NCI-H345 (cell line): ENCODE measurements at regions not wholly inside any gene's neighbourhood (a gene's known extent, or its start where the extent isn't known, plus 50 kb on each side); places are given as distances from the start of the nearest gene placed in this dataset.
A peak's percentile ranks its signal among the peaks of the same experiment; 100 is the strongest.
"Not testable (repeated sequence)": the region's sequence is repeated elsewhere in the genome, so short reads cannot be mapped to it uniquely, and the experiment has no call there.

ENCODE experiments used
- DNase-seq: peaks from one replicate; lab custom pipeline; 2025; lab: John Stamatoyannopoulos, UW

DNA sequence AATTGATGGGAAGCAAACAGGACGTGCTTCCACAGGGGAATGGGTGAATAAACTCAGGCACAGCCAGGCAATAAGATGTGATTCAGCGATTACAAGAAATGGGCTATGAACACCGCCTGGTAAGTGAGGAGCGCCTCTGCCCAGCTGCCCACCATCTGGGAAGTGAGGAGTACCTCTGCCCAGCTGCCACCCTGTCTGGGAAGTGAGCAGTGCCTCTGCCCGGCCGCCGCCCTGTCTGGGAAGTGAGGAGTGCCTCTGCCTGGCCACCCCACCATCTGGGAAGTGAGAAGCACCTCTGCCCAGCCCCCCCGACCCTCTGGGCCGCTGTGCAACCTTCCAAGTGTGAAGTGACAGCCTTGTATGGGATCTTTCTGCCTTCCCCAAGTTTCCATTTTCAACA lies 73.2 kb upstream of the PRR5 start:
- no peak for DNase-seq

- no peak for DNase-seq
These were observed 73.7 kb upstream of the PRR5 start for GRCh38 chr22:44628273-44628672.

- DNase-seq, result no peak
These were observed 74.4 kb upstream of the PRR5 start for GRCh38 chr22:44627521-44628139.

GRCh38 chr22:44625981-44626687 lies 75.9 kb upstream of the PRR5 start:
- DNase-seq, result peak; percentile 62

GRCh38 chr22:44625421-44625760 lies 76.6 kb upstream of the PRR5 start:
- no peak for DNase-seq

DNA sequence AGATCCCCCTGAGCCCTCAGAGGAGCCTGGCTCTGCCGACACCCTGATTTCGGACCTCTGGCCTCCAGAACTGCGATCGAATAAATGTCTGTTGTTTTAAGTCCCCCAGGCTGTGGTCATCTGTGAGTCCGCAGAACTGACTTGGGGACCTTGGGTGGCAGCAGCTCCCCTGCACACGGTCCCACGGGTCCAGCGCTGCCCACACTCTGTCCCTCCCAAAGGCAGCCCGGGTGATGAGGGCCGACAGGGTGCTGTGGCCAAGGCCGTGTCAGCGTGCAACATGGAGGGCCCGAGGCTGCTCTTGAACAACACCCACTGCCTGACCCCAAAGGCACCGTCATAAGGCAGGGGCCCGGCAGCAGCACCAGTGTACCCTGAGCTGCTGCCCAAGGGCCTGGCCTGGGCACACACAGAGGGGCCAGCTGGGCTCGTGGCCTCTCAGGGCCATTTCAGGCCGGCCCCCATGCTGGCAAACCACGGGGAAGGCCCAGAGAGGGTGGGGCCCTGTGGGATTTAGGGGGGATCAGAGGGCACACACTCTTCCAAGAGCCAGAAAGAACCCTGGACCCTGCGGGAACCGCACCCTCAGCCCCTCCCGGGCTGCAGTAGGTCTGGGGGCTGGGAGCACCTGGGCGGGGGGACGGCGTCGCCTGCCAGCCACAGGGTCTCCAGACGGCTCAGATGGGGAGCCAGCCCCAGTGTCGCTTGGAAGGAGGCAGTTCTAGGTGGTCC lies 77.1 kb upstream of the PRR5 start:
- DNase-seq, result no peak

DNA sequence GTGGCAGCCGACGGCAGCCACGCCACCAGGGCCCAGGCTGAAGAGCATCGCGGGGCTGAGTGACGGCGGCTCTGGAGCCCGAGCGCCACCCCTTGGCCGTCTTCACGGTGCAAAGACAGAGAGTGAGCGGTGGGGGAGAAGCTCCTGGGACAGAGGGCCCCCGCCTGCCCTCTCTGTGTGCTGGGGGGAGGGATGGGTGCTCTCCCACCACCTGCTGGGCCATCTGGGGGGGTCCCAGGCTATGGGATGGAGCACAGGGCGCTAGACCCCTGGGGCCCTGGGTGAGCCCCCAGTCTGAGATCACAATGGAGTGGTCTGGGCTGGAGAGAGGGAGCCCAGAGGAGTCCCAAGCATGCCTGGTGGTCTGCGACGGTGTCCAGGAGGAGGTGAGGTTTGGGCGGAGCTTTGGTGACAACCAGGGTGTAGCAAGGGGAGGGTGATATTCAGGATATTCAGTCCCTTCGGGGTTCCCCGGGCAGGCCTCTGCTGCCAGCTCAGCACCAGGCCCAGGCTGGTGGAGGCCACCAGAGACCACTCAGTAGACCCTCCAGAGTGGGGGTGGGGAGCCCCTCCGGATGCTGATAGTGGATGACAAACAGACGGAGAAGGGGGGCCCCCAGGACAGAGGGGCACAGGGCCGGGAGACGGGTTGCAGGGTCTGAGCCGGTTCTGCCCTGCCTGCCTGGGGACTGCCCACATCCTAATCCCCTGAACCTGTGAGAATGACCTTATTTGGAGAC lies 78.1 kb upstream of the PRR5 start:
- DNase-seq, result no peak

- no peak for DNase-seq
These were observed 79.3 kb upstream of the PRR5 start for GRCh38 chr22:44622679-44623078.

DNA sequence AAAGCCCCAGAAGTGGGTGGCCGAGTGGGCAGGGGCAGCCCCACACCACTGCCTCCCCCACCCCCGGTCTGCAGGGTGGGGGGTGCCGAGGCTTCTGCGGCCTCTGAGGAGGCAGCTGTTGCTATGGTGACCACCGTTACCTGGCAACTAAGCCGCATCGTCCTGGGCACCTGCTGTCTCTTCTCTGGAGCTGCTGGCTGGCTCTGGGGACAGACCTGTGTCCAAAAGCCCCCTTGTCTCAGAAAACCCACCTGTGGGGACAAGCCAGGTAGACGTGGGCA lies 79.9 kb upstream of the PRR5 start:
- peak; percentile 25 for DNase-seq

GRCh38 chr22:44621401-44622146 lies 80.4 kb upstream of the PRR5 start:
- DNase-seq, result no peak

- no peak for DNase-seq
These were observed 81.2 kb upstream of the PRR5 start for GRCh38 chr22:44620841-44621257.

- no peak for DNase-seq
These were observed 81.7 kb upstream of the PRR5 start for GRCh38 chr22:44620129-44620840.

DNA sequence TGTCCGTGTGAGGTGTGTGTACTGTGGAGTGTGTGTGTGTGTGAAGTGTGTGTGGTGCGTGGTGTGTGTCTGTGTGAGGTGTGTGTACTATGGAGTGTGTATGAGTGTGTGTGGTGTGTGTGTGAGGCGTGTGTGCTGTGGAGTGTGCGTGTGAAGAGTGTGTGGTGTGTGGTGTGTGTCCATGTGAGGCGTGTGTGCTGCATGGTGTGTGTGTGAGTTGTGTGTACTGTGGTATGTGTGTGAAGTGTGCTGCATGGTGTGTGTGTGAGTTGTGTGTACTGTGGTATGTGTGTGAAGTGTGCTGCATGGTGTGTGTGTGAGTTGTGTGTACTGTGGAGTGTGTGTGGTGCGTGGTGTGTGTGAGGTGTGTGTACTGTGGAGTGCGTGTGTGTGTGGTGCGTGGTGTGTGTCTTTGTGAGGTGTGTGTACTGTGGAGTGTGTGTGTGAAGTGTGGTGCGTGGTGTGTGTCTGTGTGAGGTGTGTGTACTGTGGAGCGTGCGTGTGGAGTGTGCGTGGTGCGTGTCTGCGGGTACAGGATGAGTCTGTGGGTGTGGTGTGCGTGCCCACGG lies 82.4 kb upstream of the PRR5 start:
- DNase-seq, result not testable (repeated sequence)

DNA sequence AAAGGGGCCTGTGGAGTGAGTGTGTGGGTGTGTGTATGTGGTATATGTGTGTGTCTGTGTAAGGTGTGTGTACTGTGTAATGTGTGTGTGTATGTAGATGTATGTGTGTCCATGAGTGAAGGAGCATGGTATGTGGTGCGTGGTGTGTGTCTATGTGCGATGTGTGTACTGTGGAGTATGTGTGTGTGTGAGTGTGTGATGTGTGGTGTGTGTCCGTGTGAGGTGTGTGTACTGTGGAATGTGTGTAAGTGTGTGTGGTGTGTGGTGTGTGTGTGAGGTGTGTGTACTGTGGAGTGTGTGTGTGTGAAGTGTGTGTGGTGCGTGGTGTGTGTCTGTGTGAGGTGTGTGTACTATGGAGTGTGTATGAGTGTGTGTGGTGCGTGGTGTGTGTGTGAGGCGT lies 83.1 kb upstream of the PRR5 start:
- not testable (repeated sequence) for DNase-seq

DNA sequence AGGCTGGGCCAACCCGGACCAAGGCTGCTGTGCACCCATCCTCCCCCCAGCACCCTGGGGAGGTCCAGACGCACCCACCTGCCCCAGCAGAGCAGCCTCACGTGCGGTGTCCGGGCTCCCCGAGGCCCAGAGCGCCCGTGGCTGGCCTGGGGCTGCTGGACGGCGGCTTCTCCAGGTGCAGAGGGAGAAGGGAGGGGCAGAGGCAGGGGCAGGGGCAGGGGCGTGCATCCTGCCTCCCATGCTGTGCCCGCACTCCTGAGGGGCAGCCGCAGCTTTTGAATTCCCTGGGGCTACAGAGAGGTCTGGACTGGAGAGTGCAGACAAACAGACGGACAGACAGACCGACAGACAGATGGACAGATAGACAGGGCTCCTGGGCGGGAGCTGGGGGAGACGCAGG lies 83.6 kb upstream of the PRR5 start:
- no peak for DNase-seq

DNA sequence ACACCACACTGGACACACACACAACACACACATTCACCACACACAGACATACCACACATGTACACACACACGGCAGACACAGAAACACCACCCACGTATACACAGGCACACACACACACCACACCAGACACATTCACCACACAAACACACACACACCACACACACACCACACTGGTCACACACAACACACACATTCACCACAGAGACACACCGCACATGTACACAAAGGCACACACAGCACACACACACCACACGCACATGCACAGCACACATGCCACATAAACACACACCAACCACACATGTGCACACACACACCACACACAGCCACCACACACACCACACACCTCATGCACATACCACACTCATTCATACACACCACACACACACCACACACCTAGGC lies 84.2 kb upstream of the PRR5 start:
- no peak for DNase-seq

DNA sequence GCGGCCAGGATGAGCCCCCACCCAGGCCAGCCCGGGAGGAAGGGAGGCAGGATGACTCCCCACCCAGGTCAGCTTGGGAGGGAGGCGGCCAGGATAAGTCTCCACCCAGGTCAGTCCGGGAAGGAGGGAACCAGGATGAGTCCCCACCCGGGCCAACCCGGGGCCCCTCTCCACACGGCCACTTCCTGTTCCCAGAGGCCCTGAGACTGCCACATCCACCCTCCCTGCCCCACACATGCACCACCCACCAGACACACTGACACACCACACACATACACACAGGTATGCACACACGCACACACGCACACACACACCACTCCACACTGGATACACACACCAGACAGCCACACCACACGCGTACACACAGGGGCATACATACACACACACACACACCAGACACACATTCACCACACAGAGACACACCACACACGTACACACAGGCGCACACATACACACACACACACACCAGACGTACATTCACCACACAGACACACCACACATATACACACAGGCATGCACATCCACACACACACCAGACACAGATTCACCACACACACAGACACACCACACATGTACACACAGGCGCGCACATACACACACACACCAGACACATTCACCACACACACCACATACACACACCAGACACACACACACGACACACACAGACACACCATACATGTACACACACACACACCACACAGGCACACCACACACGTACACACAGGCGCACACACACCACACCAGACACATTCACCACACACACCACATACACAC lies 84.9 kb upstream of the PRR5 start:
- DNase-seq, result no peak

DNA sequence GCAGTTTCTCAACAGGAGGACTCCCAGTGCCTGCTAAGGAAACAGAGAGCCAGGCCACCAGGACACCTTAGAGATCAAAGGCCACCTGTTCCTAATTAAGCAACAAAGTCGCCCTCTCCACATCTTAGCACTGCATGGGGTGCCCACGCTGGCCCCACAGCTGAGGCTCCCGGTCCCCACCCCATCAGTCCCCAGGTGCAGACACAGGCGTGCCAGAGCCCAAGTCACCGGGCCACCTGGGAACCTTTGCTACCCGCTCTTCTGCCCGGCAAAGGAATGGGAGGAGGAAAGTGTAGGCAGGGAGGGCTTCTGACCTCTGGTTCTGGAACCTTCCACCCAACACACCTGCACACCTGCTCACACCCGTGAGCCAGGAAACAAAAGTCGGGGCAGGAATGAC lies 85.5 kb upstream of the PRR5 start:
- DNase-seq, result no peak

DNA sequence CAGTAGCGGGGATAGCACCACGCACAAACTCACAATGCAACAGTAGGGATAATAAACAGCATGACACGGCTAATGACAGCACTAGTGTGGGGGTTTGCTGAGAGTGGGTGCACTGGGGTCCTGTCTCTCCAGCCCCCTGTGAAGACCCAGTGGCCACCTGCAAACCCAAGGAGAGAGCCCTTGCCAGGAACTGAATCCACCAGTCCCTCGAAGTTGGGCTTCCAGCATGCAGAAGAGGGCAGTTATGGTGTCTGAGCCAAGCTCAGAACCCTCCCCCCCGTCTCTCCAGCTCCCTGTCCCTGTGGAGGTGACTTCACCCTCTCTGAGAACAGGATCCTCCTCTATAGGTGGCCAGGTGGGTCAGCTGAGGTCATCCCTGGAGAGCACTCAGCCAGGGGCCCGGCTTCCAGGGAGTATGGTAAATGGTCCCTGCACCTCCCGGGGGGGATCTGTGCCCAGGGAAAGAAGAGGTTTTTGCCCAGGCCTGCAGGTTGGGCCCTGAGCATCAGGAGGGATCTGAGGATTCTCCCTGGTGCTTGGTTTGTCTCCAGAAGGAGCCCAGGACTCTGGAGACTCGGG lies 86.3 kb upstream of the PRR5 start:
- no peak for DNase-seq

DNA sequence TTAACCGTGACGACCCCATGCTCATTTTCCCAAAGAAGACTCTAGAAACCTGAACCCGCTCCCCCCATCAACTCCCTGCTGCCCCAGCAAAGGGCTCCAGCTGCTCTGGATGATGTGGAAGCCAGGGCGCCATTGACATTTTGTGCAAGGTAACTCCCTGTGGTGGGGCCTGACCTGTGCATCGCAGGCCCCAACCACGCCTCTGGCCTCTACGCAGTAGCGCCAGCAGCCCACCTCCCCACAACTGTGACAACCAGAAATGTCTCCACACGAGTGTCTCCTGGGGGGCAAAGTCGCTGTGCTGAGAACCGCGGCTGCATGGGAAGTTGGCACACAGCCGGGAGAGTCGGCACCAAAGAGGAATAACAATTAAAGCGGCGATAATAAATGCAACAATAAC lies 86.9 kb upstream of the PRR5 start:
- no peak for DNase-seq
